OCI-LY7 (cell line): ENCODE measurements at regions not wholly inside any gene's neighbourhood (a gene's known extent, or its start where the extent isn't known, plus 50 kb on each side); places are given as distances from the start of the nearest gene placed in this dataset.

Experiments used
- CTCF ChIP-seq: fragments of 200-600 bp; sonication (generic); conservative IDR thresholded peaks from 2 replicates; pipeline ENCODE4 v1.5.1; 2014; ENCODE audit warnings: mild to moderate bottlenecking, antibody characterized with exemption, low read length, moderate library complexity, mixed read lengths
- EZH2phosphoT487 ChIP-seq: fragments of 200-600 bp; sonication (generic); IDR thresholded peaks from 2 replicates; pipeline ENCODE4 v1.6.1; 2018; ENCODE audit warnings: low read depth, borderline replicate concordance, mild to moderate bottlenecking, mixed run types, antibody characterized with exemption, low read length, moderate library complexity, mixed read lengths

DNA sequence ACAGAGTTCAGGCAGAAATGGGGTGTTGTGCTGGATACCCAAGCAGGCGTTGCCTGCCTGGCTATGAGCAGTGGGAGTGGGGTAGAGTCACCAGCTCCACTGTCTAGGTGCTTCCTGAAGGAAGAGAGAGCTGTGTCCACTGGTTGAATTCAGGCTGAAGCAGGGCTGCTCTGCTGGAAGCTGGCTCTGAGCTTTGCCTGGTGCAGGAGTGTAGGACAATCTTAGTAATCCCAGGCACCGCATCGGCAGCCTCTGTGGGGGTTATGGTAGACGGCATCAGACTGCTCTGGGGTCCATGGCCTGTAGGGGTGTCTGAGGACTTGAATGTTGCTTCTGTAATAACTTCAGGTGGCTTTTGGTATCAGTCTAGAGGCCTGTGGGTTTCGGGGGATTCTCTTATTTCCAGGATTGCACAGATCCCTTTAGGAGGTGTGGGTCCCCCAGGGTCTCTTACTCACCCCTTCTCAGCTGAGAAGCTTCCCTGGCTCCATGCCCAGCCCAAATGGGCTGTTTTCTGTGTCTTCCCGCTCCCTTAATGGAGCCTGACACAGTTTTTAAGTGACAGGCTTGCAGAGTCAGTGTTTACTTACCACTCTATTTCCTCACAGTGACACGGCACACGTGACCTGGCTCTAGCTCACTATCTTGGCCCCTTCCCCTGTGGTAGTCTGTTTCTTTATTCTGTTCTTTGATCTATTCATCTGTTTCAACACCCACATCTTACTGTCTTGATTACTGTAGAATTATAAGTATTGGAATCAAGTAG lies 644.3 kb downstream of the CBLN2 start:
- TF ChIP-seq CTCF, result no peak
- TF ChIP-seq EZH2phosphoT487, result no peak
